DOHH2 (cell line): ENCODE measurements at regions not wholly inside any gene's neighbourhood (a gene's known extent, or its start where the extent isn't known, plus 50 kb on each side); places are given as distances from the start of the nearest gene placed in this dataset.

ENCODE experiments used
- EZH2phosphoT487 ChIP-seq: fragments of 200-600 bp; sonication (generic); IDR thresholded peaks from 2 replicates; pipeline ENCODE4 v1.6.1; 2017; ENCODE audit warnings: borderline replicate concordance, mild to moderate bottlenecking, antibody characterized with exemption, low read length, moderate library complexity, mixed read lengths
- TF ChIP-seq, protein P1 (sequence below): fragments of 200-600 bp; sonication (generic); IDR thresholded peaks from one replicate; pipeline ENCODE4 v1.5.1; 2014; ENCODE audit warnings: antibody characterized with exemption, mild to moderate bottlenecking, low read depth, low read length; ENCODE audit not compliant: poor library complexity, severe bottlenecking

DNA sequence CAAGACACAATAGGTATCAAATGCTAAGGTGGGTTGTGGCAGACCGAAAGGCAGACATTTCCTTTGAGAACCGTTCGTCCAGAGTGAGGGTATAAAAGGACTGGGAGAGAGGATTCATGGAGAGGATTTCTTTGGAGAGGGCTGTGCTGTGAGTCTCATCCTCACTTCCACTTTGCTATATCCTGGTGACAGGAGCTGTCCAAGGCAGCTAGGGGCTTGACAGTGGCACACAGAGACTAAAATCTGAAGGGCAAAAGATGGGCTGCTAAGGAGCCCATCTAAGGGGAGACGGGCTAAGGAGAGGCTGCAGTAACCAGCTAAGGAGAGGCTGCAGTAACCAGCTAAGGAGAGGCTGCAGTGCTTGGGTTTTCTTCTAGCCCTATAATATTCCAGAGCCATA lies 214.0 kb upstream of the ADRA1B start:
- TF ChIP-seq, protein P1, sequence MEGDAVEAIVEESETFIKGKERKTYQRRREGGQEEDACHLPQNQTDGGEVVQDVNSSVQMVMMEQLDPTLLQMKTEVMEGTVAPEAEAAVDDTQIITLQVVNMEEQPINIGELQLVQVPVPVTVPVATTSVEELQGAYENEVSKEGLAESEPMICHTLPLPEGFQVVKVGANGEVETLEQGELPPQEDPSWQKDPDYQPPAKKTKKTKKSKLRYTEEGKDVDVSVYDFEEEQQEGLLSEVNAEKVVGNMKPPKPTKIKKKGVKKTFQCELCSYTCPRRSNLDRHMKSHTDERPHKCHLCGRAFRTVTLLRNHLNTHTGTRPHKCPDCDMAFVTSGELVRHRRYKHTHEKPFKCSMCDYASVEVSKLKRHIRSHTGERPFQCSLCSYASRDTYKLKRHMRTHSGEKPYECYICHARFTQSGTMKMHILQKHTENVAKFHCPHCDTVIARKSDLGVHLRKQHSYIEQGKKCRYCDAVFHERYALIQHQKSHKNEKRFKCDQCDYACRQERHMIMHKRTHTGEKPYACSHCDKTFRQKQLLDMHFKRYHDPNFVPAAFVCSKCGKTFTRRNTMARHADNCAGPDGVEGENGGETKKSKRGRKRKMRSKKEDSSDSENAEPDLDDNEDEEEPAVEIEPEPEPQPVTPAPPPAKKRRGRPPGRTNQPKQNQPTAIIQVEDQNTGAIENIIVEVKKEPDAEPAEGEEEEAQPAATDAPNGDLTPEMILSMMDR, result no peak
- no peak for TF ChIP-seq EZH2phosphoT487
